CD4-positive, alpha-beta T cell (primary cell): ENCODE measurements at regions not wholly inside any gene's neighbourhood (a gene's known extent, or its start where the extent isn't known, plus 50 kb on each side); places are given as distances from the start of the nearest gene placed in this dataset.

ENCODE experiments used
- ATAC-seq: fragments of 200-7000 bp; cut with Tn5 transposase; one replicate; pipeline ENCODE4 v1.10.0; 2022; ENCODE audit warnings: mild to moderate bottlenecking; ENCODE audit not compliant: poor library complexity
- CTCF ChIA-PET: fragments of 350-600 bp; sonication (Branson Sonifier 250); formaldehyde crosslinking; loops from one replicate; lab custom pipeline; 2021; ENCODE audit warnings: antibody characterized with exemption, inconsistent platforms; lab: Charles Lee
- POLR2A ChIA-PET: fragments of 350-600 bp; sonication (Branson Sonifier 250); formaldehyde crosslinking; loops from one replicate; lab custom pipeline; 2021; ENCODE audit warnings: antibody characterized with exemption, inconsistent platforms; lab: Charles Lee
- DNase-seq, 14 experiments: peaks; one replicate each; pipeline ENCODE4 v3.0.0-alpha.2; 2013 to 2020; ENCODE audit warnings: mixed read lengths in 2 of 14
- H3K27ac ChIP-seq, 2 donors: one replicate each; pipeline versions ENCODE4 v1.5.1 to v1.7.0; 2013; ENCODE audit warnings: low read length in 2 of 2, low read depth in 1 of 2, mild to moderate bottlenecking in 1 of 2
- H3K27me3 ChIP-seq, 2 experiments: 1 replicate in 1 of 2; 2 replicates in 1 of 2; pipeline versions ENCODE4 v1.6.1 to v1.7.0; 2013; ENCODE audit warnings: low read length in 2 of 2, control low read depth in 1 of 2, mild to moderate bottlenecking in 1 of 2, moderate library complexity in 1 of 2; ENCODE audit not compliant: insufficient read depth in 2 of 2, control insufficient read depth in 1 of 2
- H3K36me3 ChIP-seq: one replicate; pipeline ENCODE4 v1.6.1; 2013; ENCODE audit warnings: low read length, control low read depth; ENCODE audit not compliant: insufficient read depth
- H3K4me1 ChIP-seq: one replicate; pipeline ENCODE4 v1.6.1; 2013; ENCODE audit warnings: low read length, control low read depth; ENCODE audit not compliant: insufficient read depth
- H3K4me3 ChIP-seq: one replicate; pipeline ENCODE4 v1.5.1; 2013; ENCODE audit warnings: mild to moderate bottlenecking, low read length, moderate library complexity
- H3K9me3 ChIP-seq, 2 experiments: 1 replicate in 1 of 2; 2 replicates in 1 of 2; pipeline versions ENCODE4 v1.6.1 to v1.7.0; 2013; ENCODE audit warnings: low read length in 2 of 2, mild to moderate bottlenecking in 2 of 2, control low read depth in 1 of 2, moderate library complexity in 1 of 2; ENCODE audit not compliant: control insufficient read depth in 1 of 2, insufficient read depth in 1 of 2
- H3K27ac Mint-ChIP-seq: one replicate; pipeline ENCODE4 v1.8.0; 2020; ENCODE audit warnings: mixed read lengths
- H3K27me3 Mint-ChIP-seq: one replicate; pipeline ENCODE4 v1.8.0; 2021; ENCODE audit warnings: mixed read lengths
- H3K36me3 Mint-ChIP-seq: one replicate; pipeline ENCODE4 v1.8.0; 2021; ENCODE audit warnings: low read depth, mixed read lengths
- H3K4me1 Mint-ChIP-seq: one replicate; pipeline ENCODE4 v1.8.0; 2021; ENCODE audit warnings: low read depth, mixed read lengths
- H3K4me3 Mint-ChIP-seq: one replicate; pipeline ENCODE4 v1.8.0; 2020; ENCODE audit warnings: mild to moderate bottlenecking, mixed read lengths
- H3K9me3 Mint-ChIP-seq: one replicate; pipeline ENCODE4 v1.8.0; 2020; ENCODE audit warnings: mixed read lengths
- CTCF ChIP-seq: fragments of 200-600 bp; IDR thresholded peaks from one replicate; pipeline ENCODE4 v1.8.0; 2022; ENCODE audit warnings: antibody characterized with exemption, mild to moderate bottlenecking
- intact Hi-C, 2 experiments: fragments of 100-400 bp; cut with DNase I in 1 of 2; cut with micrococcal nuclease in 1 of 2; formaldehyde crosslinking; loops; one replicate each; pipeline versions ENCODE4 v1.15.1 to v1.9.0; 2023 to 2025; cut with DNase I, micrococcal nuclease

GRCh38 chr4:180571516-180572055, 1671.6 kb upstream of the TENM3 start:
- Histone ChIP-seq H3K4me3 (no peak overlapping the region), H3K36me3 (no peaks in the 10 kb centered on the region), H3K9me3 (peaks cover 0 to 17% of the 10 kb centered on the region in 2 experiments), H3K27me3 (no peaks in the 10 kb centered on the region), H3K27ac (no peak overlapping the region), H3K4me1 (no peaks in the 10 kb centered on the region)
- DNase-seq (no peak), ATAC-seq (no peak)
- TF ChIP-seq CTCF, result no peak
- no peaks in the 10 kb centered on the region for H3K9me3 Mint-ChIP-seq
- POLR2A ChIA-PET, result no interaction called here
- H3K36me3 Mint-ChIP-seq, result no peaks in the 10 kb centered on the region
- intact Hi-C loops, result no loop called here
- H3K27me3 Mint-ChIP-seq, result no peaks in the 10 kb centered on the region
- H3K27ac Mint-ChIP-seq, result no peak overlapping the region
- no peak overlapping the region for H3K4me3 Mint-ChIP-seq
- no peaks in the 10 kb centered on the region for H3K4me1 Mint-ChIP-seq
- CTCF ChIA-PET, result no interaction called here

- H3K4me1 Mint-ChIP-seq, result no peaks in the 10 kb centered on the region
These were observed 1665.0 kb upstream of the TENM3 start for GRCh38 chr4:180578175-180578574.

GRCh38 chr4:180581061-180581460, 1662.1 kb upstream of the TENM3 start:
- TF ChIP-seq CTCF, result no peak
- Histone ChIP-seq H3K4me3 (no peak overlapping the region), H3K27ac (no peak overlapping the region), H3K9me3 (no peaks in the 10 kb centered on the region), H3K27me3 (no peaks in the 10 kb centered on the region), H3K4me1 (no peaks in the 10 kb centered on the region), H3K36me3 (no peaks in the 10 kb centered on the region)
- intact Hi-C loops, result no loop called here
- Mint-ChIP-seq H3K36me3 (no peaks in the 10 kb centered on the region), H3K4me1 (no peaks in the 10 kb centered on the region), H3K4me3 (no peak overlapping the region), H3K9me3 (no peaks in the 10 kb centered on the region), H3K27me3 (no peaks in the 10 kb centered on the region), H3K27ac (no peak overlapping the region)
- CTCF ChIA-PET, result no interaction called here
- no peak for DNase-seq
- POLR2A ChIA-PET, result no interaction called here
- ATAC-seq, result no peak

More at GRCh38 chr4:180578175-180578574, 1665.0 kb upstream of the TENM3 start:
- Mint-ChIP-seq H3K4me3 (no peak overlapping the region), H3K36me3 (no peaks in the 10 kb centered on the region), H3K9me3 (no peaks in the 10 kb centered on the region), H3K27ac (no peak overlapping the region), H3K27me3 (no peaks in the 10 kb centered on the region)
- DNase-seq (no peak), ATAC-seq (no peak)
- Histone ChIP-seq H3K27me3 (no peaks in the 10 kb centered on the region), H3K4me1 (no peaks in the 10 kb centered on the region), H3K27ac (no peak overlapping the region), H3K9me3 (no peaks in the 10 kb centered on the region), H3K36me3 (no peaks in the 10 kb centered on the region), H3K4me3 (no peak overlapping the region)
- POLR2A ChIA-PET, result no interaction called here
- no peak for TF ChIP-seq CTCF
- intact Hi-C loops, result no loop called here
- CTCF ChIA-PET, result no interaction called here
